NCI-H446 (cell line): ENCODE measurements at regions not wholly inside any gene's neighbourhood (a gene's known extent, or its start where the extent isn't known, plus 50 kb on each side); places are given as distances from the start of the nearest gene placed in this dataset.
"Not testable (repeated sequence)": the region's sequence is repeated elsewhere in the genome, so short reads cannot be mapped to it uniquely, and the experiment has no call there.

Experiments used
- DNase-seq, 2 experiments: peaks; one replicate each; lab custom pipeline; 2025; lab: John Stamatoyannopoulos, UW

- DNase-seq = not testable (repeated sequence)
Observed at GRCh38 chr5:62223312-62223670, 82.7 kb upstream of the KIF2A start.

- DNase-seq = not testable (repeated sequence)
Observed at GRCh38 chr5:62224987-62225601, 80.9 kb upstream of the KIF2A start.

- DNase-seq = not testable (repeated sequence)
Observed at GRCh38 chr5:62230876-62231388, 75.1 kb upstream of the KIF2A start.

- DNase-seq = no peak
Observed at GRCh38 chr5:62231576-62231975, 74.4 kb upstream of the KIF2A start.

- not testable (repeated sequence) for DNase-seq
Observed at GRCh38 chr5:62232218-62232617, 73.8 kb upstream of the KIF2A start.

- DNase-seq = not testable (repeated sequence)
Observed at GRCh38 chr5:62233083-62234046, 72.6 kb upstream of the KIF2A start.

GRCh38 chr5:62236593-62236992, 69.4 kb upstream of the KIF2A start:
- not testable (repeated sequence) for DNase-seq

- DNase-seq = not testable (repeated sequence)
Observed at GRCh38 chr5:62237944-62238343, 68.1 kb upstream of the KIF2A start.

- not testable (repeated sequence) for DNase-seq
Observed at GRCh38 chr5:62238584-62238983, 67.4 kb upstream of the KIF2A start.

GRCh38 chr5:62240494-62240893, 65.5 kb upstream of the KIF2A start:
- not testable (repeated sequence) for DNase-seq

GRCh38 chr5:62242000-62242399, 64.0 kb upstream of the KIF2A start:
- DNase-seq = not testable (repeated sequence)

- DNase-seq = not testable (repeated sequence)
Observed at GRCh38 chr5:62243046-62243445, 63.0 kb upstream of the KIF2A start.

- not testable (repeated sequence) for DNase-seq
Observed at GRCh38 chr5:62248192-62248591, 57.8 kb upstream of the KIF2A start.

GRCh38 chr5:62250085-62250484, 55.9 kb upstream of the KIF2A start:
- not testable (repeated sequence) for DNase-seq

GRCh38 chr5:62250919-62251318, 55.1 kb upstream of the KIF2A start:
- DNase-seq = not testable (repeated sequence)

GRCh38 chr5:62252519-62252918, 53.5 kb upstream of the KIF2A start:
- not testable (repeated sequence) for DNase-seq

GRCh38 chr5:62255551-62255950, 50.5 kb upstream of the KIF2A start:
- not testable (repeated sequence) for DNase-seq

GRCh38 chr5:62256161-62257019, 49.6 kb upstream of the KIF2A start:
- no peak for DNase-seq
